ENCODE measurements at regions not wholly inside any gene's neighbourhood (a gene's known extent, or its start where the extent isn't known, plus 50 kb on each side); places are given as distances from the start of the nearest gene placed in this dataset.

GRCh38 chr6:50939931-50940330, 121.3 kb downstream of the TFAP2B start:
- Histone ChIP-seq H3K4me3 (replicated peaks in 1 of 4; ENCODE audit: control extremely low read depth in 1 of 4, insufficient read depth in 1 of 4, low read depth in 3 of 4, low read length in 4 of 4) (no peak overlapping the region), H4K20me1 (ENCODE audit: control insufficient read depth, extremely low read depth, insufficient read depth, low read length) (no peaks in the 10 kb centered on the region), H3K79me2 (ENCODE audit: control insufficient read depth, insufficient read depth, low read length) (no peaks in the 10 kb centered on the region), H3K9me3 (ENCODE audit: control insufficient read depth, insufficient read depth, low read depth, low read length) (no peaks in the 10 kb centered on the region), H3K4me1 (ENCODE audit: control insufficient read depth, extremely low read depth, insufficient read depth, low read length) (no peaks in the 10 kb centered on the region), H3K27me3 (ENCODE audit: control insufficient read depth, insufficient read depth, low read length) (no peaks in the 10 kb centered on the region), H2AFZ (ENCODE audit: low read length) (no peak overlapping the region), H3K36me3 (ENCODE audit: control insufficient read depth, insufficient read depth, low read length) (no peaks in the 10 kb centered on the region), H3K9ac (ENCODE audit: insufficient read depth, low read length) (no peak overlapping the region), H3K27ac (ENCODE audit: insufficient read depth, low read length) (no peak overlapping the region), H3K4me2 (ENCODE audit: extremely low read depth, insufficient read depth, low read length) (no peak overlapping the region)
- TF ChIP-seq EZH2 (IDR thresholded peaks at IDR 0.05; ENCODE audit: low read length, missing control alignments) (no peak), CTCF (conservative IDR thresholded peaks at IDR 0.05 in 1 of 2, IDR thresholded peaks at IDR 0.05 in 1 of 2; ENCODE audit: low read depth in 1 of 2, low read length in 2 of 2) (no peak)
- DNase-seq (ENCODE audit: low read depth in 2 of 2): no peak

GRCh38 chr6:50945789-50946188, 127.1 kb downstream of the TFAP2B start:
- no peak for TF ChIP-seq CTCF (conservative IDR thresholded peaks at IDR 0.05 in 1 of 2, IDR thresholded peaks at IDR 0.05 in 1 of 2; ENCODE audit: low read depth in 1 of 2, low read length in 2 of 2)
- no peak for TF ChIP-seq EZH2 (IDR thresholded peaks at IDR 0.05; ENCODE audit: low read length, missing control alignments)
- H3K27ac ChIP-seq (ENCODE audit: insufficient read depth, low read length): no peak overlapping the region

GRCh38 chr6:50952092-50952907, 133.6 kb downstream of the TFAP2B start:
- TF ChIP-seq CTCF (conservative IDR thresholded peaks at IDR 0.05 in 1 of 2, IDR thresholded peaks at IDR 0.05 in 1 of 2; ENCODE audit: low read depth in 1 of 2, low read length in 2 of 2) (no peak), EZH2 (IDR thresholded peaks at IDR 0.05; ENCODE audit: low read length, missing control alignments) (no peak)
- H3K4me2 ChIP-seq (ENCODE audit: extremely low read depth, insufficient read depth, low read length): no peak overlapping the region
- no peak overlapping the region for H3K27ac ChIP-seq (ENCODE audit: insufficient read depth, low read length)
- DNase-seq (ENCODE audit: low read depth in 2 of 2): no peak
- no peaks in the 10 kb centered on the region for H3K79me2 ChIP-seq (ENCODE audit: control insufficient read depth, insufficient read depth, low read length)
- H4K20me1 ChIP-seq (ENCODE audit: control insufficient read depth, extremely low read depth, insufficient read depth, low read length): no peaks in the 10 kb centered on the region
- H3K9me3 ChIP-seq (ENCODE audit: control insufficient read depth, insufficient read depth, low read depth, low read length): no peaks in the 10 kb centered on the region
- no peaks in the 10 kb centered on the region for H3K36me3 ChIP-seq (ENCODE audit: control insufficient read depth, insufficient read depth, low read length)
- H2AFZ ChIP-seq (ENCODE audit: low read length): no peak overlapping the region
- H3K4me1 ChIP-seq (ENCODE audit: control insufficient read depth, extremely low read depth, insufficient read depth, low read length): no peaks in the 10 kb centered on the region
- H3K27me3 ChIP-seq (ENCODE audit: control insufficient read depth, insufficient read depth, low read length): no peaks in the 10 kb centered on the region
- no peak overlapping the region for H3K4me3 ChIP-seq (replicated peaks in 1 of 4; ENCODE audit: control extremely low read depth in 1 of 4, insufficient read depth in 1 of 4, low read depth in 3 of 4, low read length in 4 of 4)
- no peak overlapping the region for H3K9ac ChIP-seq (ENCODE audit: insufficient read depth, low read length)

More at GRCh38 chr6:50945789-50946188, 127.1 kb downstream of the TFAP2B start:
- no peaks in the 10 kb centered on the region for H4K20me1 ChIP-seq (ENCODE audit: control insufficient read depth, extremely low read depth, insufficient read depth, low read length)
- H3K9me3 ChIP-seq (ENCODE audit: control insufficient read depth, insufficient read depth, low read depth, low read length): no peaks in the 10 kb centered on the region
- no peak for DNase-seq (ENCODE audit: low read depth in 2 of 2)
- H2AFZ ChIP-seq (ENCODE audit: low read length): no peak overlapping the region
- H3K9ac ChIP-seq (ENCODE audit: insufficient read depth, low read length): no peak overlapping the region
- H3K79me2 ChIP-seq (ENCODE audit: control insufficient read depth, insufficient read depth, low read length): no peaks in the 10 kb centered on the region
- H3K4me1 ChIP-seq (ENCODE audit: control insufficient read depth, extremely low read depth, insufficient read depth, low read length): no peaks in the 10 kb centered on the region
- no peaks in the 10 kb centered on the region for H3K36me3 ChIP-seq (ENCODE audit: control insufficient read depth, insufficient read depth, low read length)
- no peak overlapping the region for H3K4me2 ChIP-seq (ENCODE audit: extremely low read depth, insufficient read depth, low read length)
- H3K27me3 ChIP-seq (ENCODE audit: control insufficient read depth, insufficient read depth, low read length): no peaks in the 10 kb centered on the region
- H3K4me3 ChIP-seq (replicated peaks in 1 of 4; ENCODE audit: control extremely low read depth in 1 of 4, insufficient read depth in 1 of 4, low read depth in 3 of 4, low read length in 4 of 4): no peak overlapping the region
